Naive thymus-derived CD8-positive, alpha-beta T cell (primary cell): ENCODE measurements at regions not wholly inside any gene's neighbourhood (a gene's known extent, or its start where the extent isn't known, plus 50 kb on each side); places are given as distances from the start of the nearest gene placed in this dataset.
"Not testable (repeated sequence)": the region's sequence is repeated elsewhere in the genome, so short reads cannot be mapped to it uniquely, and the experiment has no call there.

ENCODE experiments used
- ATAC-seq, 2 donors: fragments of 150-1000 bp; cut with Tn5 transposase in 1 of 2; sonication (Bioruptor Pico), chemical (Tn5 transposase) in 1 of 2; 1 replicate in 1 of 2; 2 replicates in 1 of 2; pipeline ENCODE4 v1.10.0; 2021; ENCODE audit warnings: mild to moderate bottlenecking in 2 of 2, moderate library complexity in 2 of 2
- POLR2A ChIA-PET: fragments of 350-600 bp; sonication (Branson Sonifier 250); formaldehyde crosslinking; loops from one replicate; lab custom pipeline; 2021; ENCODE audit warnings: antibody characterized with exemption; lab: Charles Lee
- DNase-seq, 10 donors: peaks; one replicate each; pipeline versions ENCODE4 v3.0.0 to v3.0.0-alpha.2; 2020 to 2022
- H3K27ac Mint-ChIP-seq, 10 donors: one replicate each; pipeline ENCODE4 v1.8.0; 2020 to 2022; ENCODE audit warnings: mild to moderate bottlenecking in 10 of 10, mixed read lengths in 10 of 10, moderate library complexity in 4 of 10, inconsistent platforms in 1 of 10
- H3K27me3 Mint-ChIP-seq, 5 donors: one replicate each; pipeline ENCODE4 v1.8.0; 2021 to 2022; ENCODE audit warnings: mixed read lengths in 5 of 5
- H3K36me3 Mint-ChIP-seq, 3 donors: one replicate each; pipeline ENCODE4 v1.8.0; 2020 to 2022; ENCODE audit warnings: mixed read lengths in 3 of 3, mild to moderate bottlenecking in 2 of 3, inconsistent platforms in 1 of 3
- H3K4me1 Mint-ChIP-seq, 4 donors: one replicate each; pipeline ENCODE4 v1.8.0; 2021 to 2022; ENCODE audit warnings: mixed read lengths in 4 of 4
- H3K4me3 Mint-ChIP-seq, 10 donors: one replicate each; pipeline ENCODE4 v1.8.0; 2020 to 2022; ENCODE audit warnings: mild to moderate bottlenecking in 10 of 10, mixed read lengths in 10 of 10, moderate library complexity in 6 of 10, inconsistent platforms in 1 of 10
- H3K9me3 Mint-ChIP-seq, 9 donors: one replicate each; pipeline ENCODE4 v1.8.0; 2020 to 2022; ENCODE audit warnings: mixed read lengths in 9 of 9, mild to moderate bottlenecking in 3 of 9, inconsistent platforms in 1 of 9, moderate library complexity in 1 of 9

DNA sequence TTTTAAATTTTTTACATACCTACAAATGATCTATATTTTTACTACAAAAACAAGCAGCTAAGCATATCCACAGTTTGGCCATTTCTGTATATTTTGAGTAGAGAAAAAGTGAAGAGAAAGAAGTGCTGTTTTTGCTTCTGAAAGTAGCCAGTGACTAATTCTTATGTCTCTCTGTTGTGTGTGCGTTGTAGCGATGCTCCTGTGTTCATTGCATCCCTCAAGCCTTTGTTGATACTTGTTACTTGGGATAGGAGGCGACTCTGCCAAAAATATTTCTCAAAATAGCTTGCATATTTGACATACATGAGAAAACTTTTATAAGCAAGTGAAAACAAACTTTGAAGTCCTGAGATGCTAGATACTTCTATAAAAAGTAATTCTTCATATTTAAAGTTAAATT is 714.1 kb downstream of the FSCB start:
- no peak overlapping the region for H3K27ac Mint-ChIP-seq
- POLR2A ChIA-PET: no interaction called here
- no peak overlapping the region for H3K4me3 Mint-ChIP-seq
- ATAC-seq (no peak), DNase-seq (no peak)
- no peaks in the 10 kb centered on the region for H3K4me1 Mint-ChIP-seq
- H3K9me3 Mint-ChIP-seq: peaks cover 0 to 9% (median 0%) of the 10 kb centered on the region in 9 donors
- H3K27me3 Mint-ChIP-seq: no peaks in the 10 kb centered on the region
- H3K36me3 Mint-ChIP-seq: no peaks in the 10 kb centered on the region

GRCh38 chr14:43790681-43791080 is 716.4 kb downstream of the FSCB start:
- ATAC-seq (no peak), DNase-seq (no peak)
- no peaks in the 10 kb centered on the region for H3K36me3 Mint-ChIP-seq
- no peaks in the 10 kb centered on the region for H3K27me3 Mint-ChIP-seq
- POLR2A ChIA-PET: no interaction called here
- H3K9me3 Mint-ChIP-seq: peaks cover 0 to 6% (median 2%) of the 10 kb centered on the region in 9 donors
- H3K4me1 Mint-ChIP-seq: no peaks in the 10 kb centered on the region
- H3K4me3 Mint-ChIP-seq: no peak overlapping the region
- no peak overlapping the region for H3K27ac Mint-ChIP-seq

DNA sequence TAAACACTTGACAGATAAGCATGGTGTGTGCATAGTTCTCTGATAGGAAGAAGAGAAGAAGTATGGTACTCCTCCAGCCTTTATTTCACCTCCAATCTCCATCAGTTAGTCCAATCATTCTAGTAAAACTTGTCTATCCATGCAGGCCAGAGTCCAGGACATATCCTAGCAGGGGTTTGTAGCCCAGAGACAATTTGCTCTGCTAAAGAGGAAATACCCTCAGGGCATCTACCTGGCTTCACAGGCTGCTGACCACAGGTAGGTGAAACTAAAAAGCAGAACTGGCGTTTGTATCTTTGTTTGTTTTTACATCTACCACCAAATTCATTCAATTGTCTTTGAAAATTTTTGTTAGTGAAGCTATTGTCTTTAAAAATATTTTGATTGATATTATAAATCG is 717.6 kb downstream of the FSCB start:
- no peak overlapping the region for H3K27ac Mint-ChIP-seq
- H3K9me3 Mint-ChIP-seq: peaks cover 0 to 6% (median 0%) of the 10 kb centered on the region in 9 donors
- no peaks in the 10 kb centered on the region for H3K4me1 Mint-ChIP-seq
- H3K4me3 Mint-ChIP-seq: no peak overlapping the region
- POLR2A ChIA-PET: no interaction called here
- ATAC-seq: no peak
- no peaks in the 10 kb centered on the region for H3K36me3 Mint-ChIP-seq
- no peak for DNase-seq
- H3K27me3 Mint-ChIP-seq: no peaks in the 10 kb centered on the region

DNA sequence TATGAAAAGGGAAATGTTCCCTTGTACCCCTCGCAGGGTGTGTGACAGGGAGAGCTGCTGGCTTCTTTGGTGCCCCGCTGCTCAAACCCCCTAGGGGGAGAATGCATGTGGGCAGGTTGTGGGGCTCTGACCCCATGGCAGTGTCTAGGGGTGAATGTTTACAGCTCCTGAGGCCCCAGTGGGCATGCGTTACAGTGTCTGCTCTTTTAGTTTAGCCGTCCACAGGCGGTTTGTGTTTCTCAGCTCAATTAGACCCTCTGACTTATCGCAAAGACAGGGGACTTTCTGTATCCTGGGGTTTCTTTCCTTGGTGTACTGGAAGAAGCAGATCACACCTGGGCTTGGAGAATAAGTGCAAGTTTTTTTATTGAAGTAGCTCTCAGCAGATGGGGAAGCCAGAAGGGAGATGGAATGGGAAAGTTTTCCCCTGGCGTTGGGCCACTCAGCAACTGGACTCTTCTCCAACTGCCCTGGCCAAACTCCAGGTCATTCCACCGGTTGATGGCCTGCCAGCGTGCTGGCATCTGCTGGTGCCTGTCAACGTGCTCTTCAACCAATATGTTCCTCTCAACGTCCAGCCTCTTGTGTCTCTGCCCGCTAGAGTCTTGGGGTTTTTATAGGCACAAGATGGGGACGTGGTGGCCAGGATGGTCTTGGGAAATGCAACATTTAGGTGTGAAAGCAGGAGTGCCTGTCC is 720.9 kb downstream of the FSCB start:
- Mint-ChIP-seq H3K27ac (no peak overlapping the region), H3K27me3 (no peaks in the 10 kb centered on the region), H3K36me3 (no peaks in the 10 kb centered on the region), H3K4me3 (no peak overlapping the region), H3K9me3 (peaks cover 0 to 11% (median 2%) of the 10 kb centered on the region in 9 donors), H3K4me1 (no peaks in the 10 kb centered on the region)
- no peak for ATAC-seq
- POLR2A ChIA-PET: no interaction called here
- no peak for DNase-seq

DNA sequence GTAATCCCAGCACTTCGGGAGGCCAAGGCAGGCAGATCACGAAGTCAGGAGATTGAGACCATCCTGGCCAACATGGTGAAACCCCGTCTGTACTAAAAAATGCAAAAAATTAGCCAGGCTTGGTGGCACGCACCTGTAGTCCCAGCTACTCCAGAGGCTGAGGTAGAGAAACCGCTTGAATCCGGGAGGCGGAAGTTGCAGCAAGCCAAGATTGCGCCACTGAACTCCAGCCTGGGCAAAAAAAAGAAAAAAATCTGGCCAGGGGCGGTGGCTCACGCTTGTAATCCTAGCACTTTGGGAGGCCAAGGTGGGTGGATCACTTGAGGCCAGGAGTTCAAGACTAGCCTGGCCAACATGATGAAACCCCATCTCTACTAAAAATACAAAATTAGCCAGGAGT is 722.7 kb downstream of the FSCB start:
- not testable (repeated sequence) for H3K27me3 Mint-ChIP-seq, H3K4me3 Mint-ChIP-seq, H3K27ac Mint-ChIP-seq

GRCh38 chr14:43778937-43779639 is 728.0 kb downstream of the FSCB start:
- Mint-ChIP-seq H3K27ac (no peak overlapping the region), H3K27me3 (no peaks in the 10 kb centered on the region), H3K4me1 (no peaks in the 10 kb centered on the region), H3K9me3 (peaks cover 9 to 49% (median 28%) of the 10 kb centered on the region in 9 donors), H3K4me3 (no peak overlapping the region), H3K36me3 (no peaks in the 10 kb centered on the region)
- POLR2A ChIA-PET: no interaction called here
- ATAC-seq (no peak), DNase-seq (no peak)

More for the DNA sequence above, 722.7 kb downstream of the FSCB start:
- DNase-seq, ATAC-seq, H3K4me1 Mint-ChIP-seq, POLR2A ChIA-PET, H3K36me3 Mint-ChIP-seq: not testable (repeated sequence)
- H3K9me3 Mint-ChIP-seq: peaks cover 0 to 19% (median 11%) of the 10 kb centered on the region in 9 donors

- no peak overlapping the region for H3K27ac Mint-ChIP-seq
- no peaks in the 10 kb centered on the region for H3K36me3 Mint-ChIP-seq
- no peak overlapping the region for H3K4me3 Mint-ChIP-seq
- peaks cover 9 to 49% (median 32%) of the 10 kb centered on the region in 9 donors for H3K9me3 Mint-ChIP-seq
- POLR2A ChIA-PET: no interaction called here
- ATAC-seq (no peak), DNase-seq (no peak)
- H3K4me1 Mint-ChIP-seq: no peaks in the 10 kb centered on the region
- H3K27me3 Mint-ChIP-seq: no peaks in the 10 kb centered on the region
Measured at GRCh38 chr14:43778570-43778936, 728.5 kb downstream of the FSCB start.

- DNase-seq: no peak
- Mint-ChIP-seq H3K27ac (no peak overlapping the region), H3K4me1 (no peaks in the 10 kb centered on the region), H3K36me3 (no peaks in the 10 kb centered on the region), H3K4me3 (no peak overlapping the region), H3K9me3 (peaks cover 0 to 20% (median 6%) of the 10 kb centered on the region in 9 donors), H3K27me3 (no peaks in the 10 kb centered on the region)
- ATAC-seq: no peak
- POLR2A ChIA-PET: no interaction called here
Measured at GRCh38 chr14:43765474-43765873, 741.6 kb downstream of the FSCB start.

DNA sequence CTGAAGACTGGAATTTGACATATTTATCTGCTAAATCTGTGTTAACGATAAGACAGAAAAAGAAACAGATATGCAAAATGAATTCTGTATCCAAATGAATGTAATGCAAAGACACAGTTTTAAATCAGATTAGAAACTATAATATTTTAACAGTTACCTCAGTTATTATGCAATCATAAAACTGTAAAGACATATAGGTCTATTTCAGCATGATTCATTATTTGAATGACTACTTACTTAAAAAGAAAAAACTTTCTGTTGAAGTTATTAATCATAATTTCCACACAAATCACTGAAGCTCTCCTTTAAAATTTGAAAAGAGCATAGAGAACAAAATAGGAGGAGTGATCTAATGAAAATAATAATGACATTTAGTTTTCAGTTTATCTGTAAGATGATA is 742.6 kb downstream of the FSCB start:
- POLR2A ChIA-PET: no interaction called here
- no peak for DNase-seq
- no peak for ATAC-seq
- Mint-ChIP-seq H3K27ac (no peak overlapping the region), H3K36me3 (no peaks in the 10 kb centered on the region), H3K4me1 (no peaks in the 10 kb centered on the region), H3K9me3 (peaks cover 0 to 20% (median 6%) of the 10 kb centered on the region in 9 donors), H3K27me3 (no peaks in the 10 kb centered on the region), H3K4me3 (no peak overlapping the region)

- peaks cover 0 to 22% (median 10%) of the 10 kb centered on the region in 9 donors for H3K9me3 Mint-ChIP-seq
- no peak overlapping the region for H3K4me3 Mint-ChIP-seq
- no peaks in the 10 kb centered on the region for H3K4me1 Mint-ChIP-seq
- POLR2A ChIA-PET: no interaction called here
- H3K27ac Mint-ChIP-seq: no peak overlapping the region
- ATAC-seq: no peak
- no peaks in the 10 kb centered on the region for H3K36me3 Mint-ChIP-seq
- no peaks in the 10 kb centered on the region for H3K27me3 Mint-ChIP-seq
- DNase-seq: no peak
Measured at GRCh38 chr14:43755707-43756106, 751.4 kb downstream of the FSCB start.

DNA sequence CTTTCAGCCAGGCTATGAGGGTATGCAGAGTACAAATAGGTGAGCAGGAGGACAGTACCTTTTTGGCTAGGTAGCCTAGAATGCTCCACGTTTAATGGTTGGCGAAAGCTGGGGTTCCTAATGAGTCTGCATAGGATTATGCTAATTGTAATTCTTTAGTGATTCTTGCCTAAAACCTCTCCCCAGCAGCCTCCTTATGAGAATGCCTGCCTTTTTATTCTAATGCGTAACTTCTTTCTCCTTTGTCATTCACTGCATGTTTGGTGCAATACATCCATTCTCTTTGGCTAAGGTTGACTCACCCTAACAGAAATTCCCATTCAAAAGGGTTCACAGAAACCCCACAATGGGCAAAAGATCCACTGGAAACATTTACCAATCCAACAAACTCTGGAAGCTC is 752.2 kb downstream of the FSCB start:
- Mint-ChIP-seq H3K36me3 (no peaks in the 10 kb centered on the region), H3K27ac (no peak overlapping the region), H3K9me3 (peaks cover 0 to 22% (median 8%) of the 10 kb centered on the region in 9 donors), H3K4me3 (no peak overlapping the region), H3K4me1 (no peaks in the 10 kb centered on the region), H3K27me3 (no peaks in the 10 kb centered on the region)
- DNase-seq: no peak
- POLR2A ChIA-PET: no interaction called here
- no peak for ATAC-seq

- peaks cover 0 to 15% (median 4%) of the 10 kb centered on the region in 9 donors for H3K9me3 Mint-ChIP-seq
- no peaks in the 10 kb centered on the region for H3K27me3 Mint-ChIP-seq
- H3K4me1 Mint-ChIP-seq: no peaks in the 10 kb centered on the region
- POLR2A ChIA-PET: no interaction called here
- DNase-seq (no peak), ATAC-seq (no peak)
- no peak overlapping the region for H3K4me3 Mint-ChIP-seq
- no peaks in the 10 kb centered on the region for H3K36me3 Mint-ChIP-seq
- H3K27ac Mint-ChIP-seq: no peak overlapping the region
Measured at GRCh38 chr14:43745746-43746145, 761.3 kb downstream of the FSCB start.

DNA sequence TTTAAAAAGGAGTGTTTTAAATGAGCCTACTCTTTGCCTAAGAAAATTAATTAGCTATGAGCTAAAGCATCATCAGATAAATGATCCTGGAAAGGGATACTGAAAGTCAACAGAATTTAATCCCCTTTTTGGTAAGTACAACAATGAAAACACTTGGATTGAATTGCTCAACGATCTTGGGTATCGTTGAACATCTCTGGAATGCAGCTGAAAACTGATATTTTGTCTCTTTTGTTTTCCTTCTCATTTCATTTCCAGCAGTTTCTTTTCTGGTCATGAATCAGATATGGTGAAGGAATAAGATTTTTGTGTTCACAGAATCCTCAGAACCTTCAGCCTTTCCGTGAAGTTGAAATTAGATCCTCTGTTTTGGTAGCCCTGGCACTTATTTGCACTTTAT is 771.2 kb downstream of the FSCB start:
- no peak overlapping the region for H3K27ac Mint-ChIP-seq
- POLR2A ChIA-PET: no interaction called here
- H3K9me3 Mint-ChIP-seq: peaks cover 0 to 14% (median 7%) of the 10 kb centered on the region in 9 donors
- H3K27me3 Mint-ChIP-seq: peaks cover 0 to 3% (median 0%) of the 10 kb centered on the region in 5 donors
- ATAC-seq: no peak
- peaks cover 0 to 4% (median 0%) of the 10 kb centered on the region in 3 donors for H3K36me3 Mint-ChIP-seq
- H3K4me1 Mint-ChIP-seq: no peaks in the 10 kb centered on the region
- no peak overlapping the region for H3K4me3 Mint-ChIP-seq
- DNase-seq: no peak
